CD4-positive, alpha-beta T cell treated with Interferon gamma for 1 hour (primary cell): ENCODE measurements at regions not wholly inside any gene's neighbourhood (a gene's known extent, or its start where the extent isn't known, plus 50 kb on each side); places are given as distances from the start of the nearest gene placed in this dataset.
"Not testable (repeated sequence)": the region's sequence is repeated elsewhere in the genome, so short reads cannot be mapped to it uniquely, and the experiment has no call there.

ENCODE experiments used
- DNase-seq: peaks from one replicate; pipeline ENCODE4 v3.0.0-alpha.2; 2020

DNA sequence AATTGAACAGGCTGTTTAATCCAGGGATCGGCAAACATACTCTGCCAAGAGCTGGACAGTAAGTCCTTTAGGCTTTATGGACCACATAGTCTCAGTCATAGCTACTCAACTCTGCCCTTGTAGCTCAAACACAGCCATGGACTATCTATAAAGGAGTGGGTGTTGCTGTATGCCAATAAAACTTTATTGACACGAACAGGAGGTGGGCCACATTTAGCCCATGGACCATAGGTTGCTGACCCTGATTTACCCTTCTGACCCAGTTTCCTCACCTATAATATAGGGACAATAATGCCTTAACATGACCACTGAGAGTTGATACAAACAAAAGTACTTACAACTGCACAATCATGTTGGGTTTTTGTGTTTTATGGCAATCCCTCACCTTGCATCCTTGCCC lies 257.0 kb upstream of the SDK2 start:
- DNase-seq = no peak

DNA sequence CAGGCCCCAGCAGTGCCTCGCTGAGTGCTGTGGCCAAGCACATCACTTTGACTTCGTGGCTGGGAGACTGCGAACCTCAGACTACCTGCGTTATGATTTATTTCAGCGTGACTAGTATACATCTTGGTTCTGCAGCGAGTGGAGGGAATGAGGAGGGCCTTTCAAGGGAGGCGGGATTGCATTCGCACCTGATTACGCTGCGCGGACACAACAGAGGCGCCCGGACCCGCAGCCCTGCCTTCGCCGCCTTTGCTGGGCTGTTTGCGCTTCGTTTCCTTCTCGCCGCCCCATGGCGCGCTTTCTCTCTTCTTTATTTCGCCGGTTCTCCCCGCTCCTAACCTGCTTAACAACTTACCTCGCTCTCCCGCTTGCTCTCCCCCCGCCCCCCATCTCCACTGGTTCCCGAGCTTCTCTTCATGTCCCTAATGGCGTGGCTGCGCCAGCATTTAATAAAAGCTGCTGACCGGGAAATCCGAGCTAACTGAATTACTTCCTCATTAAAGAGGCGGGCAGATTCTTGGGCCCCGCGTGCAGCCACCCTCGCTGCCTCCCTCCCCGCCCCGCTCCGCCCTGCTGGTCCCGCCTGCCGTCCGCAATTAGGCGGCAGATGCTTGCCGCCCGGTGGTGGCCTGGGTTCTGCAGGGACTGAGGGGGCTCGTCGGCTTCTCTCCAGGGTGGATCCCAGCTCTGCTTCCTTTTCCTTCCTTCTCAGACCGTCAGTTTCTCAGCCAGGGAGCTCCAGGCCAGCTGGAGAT lies 257.6 kb upstream of the SDK2 start:
- no peak for DNase-seq

- DNase-seq = no peak
Measured at GRCh38 chr17:73902416-73903181, 258.4 kb upstream of the SDK2 start.

DNA sequence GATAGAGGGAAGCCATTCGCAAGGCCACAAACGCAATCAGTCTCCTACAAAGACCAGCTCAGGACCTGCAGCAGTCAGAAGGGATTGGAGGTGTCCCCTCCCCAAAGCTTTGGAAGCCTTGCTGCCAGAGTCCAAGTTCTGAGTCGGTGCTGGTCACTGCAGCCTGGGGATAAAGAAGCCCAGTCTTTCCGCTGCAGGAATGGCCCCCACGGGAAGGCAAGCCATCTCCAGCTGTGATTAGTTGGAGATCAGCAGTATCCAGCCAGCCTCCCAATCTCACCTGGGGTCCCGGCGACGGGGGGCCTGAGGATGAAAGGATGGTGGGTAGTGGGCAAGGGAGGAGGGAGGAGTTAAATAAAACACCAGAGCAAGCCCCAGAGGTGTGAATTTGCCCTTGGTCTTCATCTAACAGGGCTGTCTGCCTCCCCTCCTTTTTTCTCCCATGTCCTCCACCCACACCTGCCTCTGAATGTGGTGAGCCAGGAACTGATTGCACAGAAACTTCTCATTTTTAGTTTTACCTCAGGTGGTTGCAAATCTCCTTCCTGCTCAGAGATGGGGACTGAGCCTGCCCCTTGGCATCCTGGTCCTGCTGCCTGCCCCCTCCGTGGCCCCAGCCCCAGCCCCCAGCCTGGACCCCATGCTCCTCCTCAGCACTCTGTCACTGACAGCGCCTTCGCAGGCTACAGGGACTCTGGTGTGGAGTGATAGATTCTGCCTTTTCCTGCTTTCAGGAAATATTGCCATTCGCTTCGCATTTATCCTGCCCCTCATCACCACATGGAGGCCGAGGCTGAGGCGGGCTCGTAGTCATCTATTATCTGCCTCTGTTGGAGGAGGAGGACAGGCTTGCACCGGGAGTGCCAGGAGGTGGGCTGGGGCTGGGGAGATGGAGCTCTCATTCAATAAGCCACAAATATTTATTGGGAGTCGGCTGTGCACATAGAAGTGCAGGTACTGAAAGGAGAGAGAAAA lies 262.9 kb upstream of the SDK2 start:
- DNase-seq = no peak

- DNase-seq = no peak
Measured at GRCh38 chr17:73909186-73909585, 264.9 kb upstream of the SDK2 start.

DNA sequence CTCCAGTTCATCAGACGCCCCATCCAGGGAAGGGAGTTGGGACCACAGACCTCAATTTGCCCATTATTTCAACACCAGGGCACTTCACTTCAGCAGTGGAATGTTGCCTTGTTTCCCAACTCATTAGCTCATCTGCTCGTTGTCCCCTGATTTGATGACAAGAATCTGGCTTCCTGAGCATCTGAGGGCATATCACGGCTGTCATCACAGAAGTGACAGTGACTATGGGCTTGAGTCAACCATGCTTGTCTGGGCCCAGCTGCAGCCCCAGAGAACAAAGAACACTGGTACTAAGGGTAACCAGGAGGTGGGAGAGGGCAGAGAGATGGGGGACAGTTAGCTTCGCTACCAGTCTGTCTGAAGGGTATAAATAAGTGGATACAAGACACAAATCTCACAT lies 266.0 kb upstream of the SDK2 start:
- DNase-seq = no peak

GRCh38 chr17:73910821-73911515 lies 266.7 kb upstream of the SDK2 start:
- no peak for DNase-seq

- no peak for DNase-seq
Measured at GRCh38 chr17:73911726-73912372, 267.6 kb upstream of the SDK2 start.

DNA sequence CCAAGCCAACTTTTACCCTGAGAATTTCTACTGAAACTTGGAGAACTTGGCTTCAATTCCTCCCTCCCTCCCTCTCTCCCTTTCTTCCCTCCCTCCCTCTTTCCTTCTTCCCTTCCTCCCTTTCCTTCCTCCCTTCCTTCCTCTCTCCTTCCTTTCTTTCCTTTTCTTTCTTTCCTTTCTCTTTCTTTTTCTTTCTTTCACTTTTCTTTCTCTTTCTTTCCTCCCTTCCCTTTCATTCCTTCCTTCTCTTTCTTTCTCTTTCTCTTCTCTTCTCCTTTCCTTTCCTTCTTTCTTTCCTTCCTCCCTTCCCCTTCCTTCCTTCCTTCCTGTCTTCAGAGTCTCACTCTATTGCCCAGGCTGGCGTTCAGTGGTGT lies 268.1 kb upstream of the SDK2 start:
- no peak for DNase-seq

- no peak for DNase-seq
Measured at GRCh38 chr17:73914536-73915274, 270.5 kb upstream of the SDK2 start.

DNA sequence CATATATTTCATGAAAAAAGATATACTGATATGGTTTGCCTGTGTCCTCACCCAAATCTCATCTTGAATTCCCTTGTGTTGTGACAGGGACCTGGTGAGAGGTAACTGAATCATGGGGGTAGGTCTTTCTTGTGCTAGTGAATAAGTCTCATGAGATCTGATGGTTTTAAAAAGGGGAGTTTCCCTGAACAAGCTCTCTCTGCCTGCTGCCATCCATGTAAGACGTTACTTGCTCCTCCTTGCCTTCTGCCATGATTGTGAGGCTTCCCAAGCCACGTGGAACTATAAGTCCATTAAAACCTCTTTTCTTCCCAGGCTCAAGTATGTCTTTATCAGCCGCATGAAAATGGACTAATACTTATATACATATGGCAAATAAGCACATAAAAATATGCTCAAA lies 274.8 kb upstream of the SDK2 start:
- not testable (repeated sequence) for DNase-seq

GRCh38 chr17:73921306-73921705 lies 277.1 kb upstream of the SDK2 start:
- no peak for DNase-seq

DNA sequence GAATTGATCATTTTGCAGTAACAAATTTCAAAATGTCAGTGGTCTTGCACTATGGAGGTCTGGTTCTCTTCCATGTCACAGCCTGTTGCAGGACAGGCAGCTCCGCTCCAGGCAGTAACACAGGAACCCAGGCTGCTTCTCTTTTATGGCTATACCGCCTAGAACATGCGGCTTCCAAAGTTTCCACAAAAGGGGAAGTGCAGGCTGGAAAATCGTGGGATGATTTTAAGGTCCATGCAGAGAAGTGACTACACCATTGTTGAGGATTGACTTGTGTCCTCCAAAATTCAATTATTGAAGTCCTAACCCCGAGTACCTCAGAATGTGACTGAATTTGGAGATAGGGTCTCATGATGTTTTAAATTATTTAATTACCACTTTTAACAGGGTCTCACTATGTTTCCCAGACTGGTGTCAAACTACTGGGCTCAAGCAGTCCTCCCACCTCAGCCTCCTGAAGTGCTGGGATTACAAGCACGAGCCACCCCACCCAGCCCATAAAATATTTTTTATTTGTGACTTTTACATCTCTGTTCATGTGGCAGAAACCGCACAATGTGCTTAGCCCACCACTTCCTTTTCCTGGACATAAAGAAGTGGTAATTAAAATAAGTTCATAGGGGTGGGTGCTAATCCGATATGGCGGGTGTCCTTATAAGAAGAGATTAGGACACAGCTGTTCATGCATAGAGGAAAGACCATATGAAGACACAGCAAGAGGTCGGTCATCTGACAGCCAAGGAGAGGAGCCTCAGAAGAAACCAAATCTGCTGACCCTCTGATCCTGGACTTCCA lies 279.2 kb upstream of the RPL38 start:
- DNase-seq = no peak

DNA sequence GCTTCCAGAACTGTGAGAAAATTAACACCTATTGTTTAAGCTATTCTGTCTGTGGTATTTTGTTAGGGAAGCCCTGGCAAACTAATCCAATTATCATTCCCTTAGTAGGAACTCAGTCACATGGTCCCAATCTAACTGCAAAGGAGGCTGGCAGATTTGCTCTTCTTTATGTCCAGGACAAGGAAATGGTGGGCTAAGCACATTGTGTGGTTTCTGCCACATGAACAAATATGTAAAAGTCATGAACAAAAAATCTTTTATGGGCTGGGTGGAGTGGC lies 278.6 kb upstream of the RPL38 start:
- no peak for DNase-seq

- DNase-seq = no peak
Measured at GRCh38 chr17:73929860-73930430, 273.5 kb upstream of the RPL38 start.

DNA sequence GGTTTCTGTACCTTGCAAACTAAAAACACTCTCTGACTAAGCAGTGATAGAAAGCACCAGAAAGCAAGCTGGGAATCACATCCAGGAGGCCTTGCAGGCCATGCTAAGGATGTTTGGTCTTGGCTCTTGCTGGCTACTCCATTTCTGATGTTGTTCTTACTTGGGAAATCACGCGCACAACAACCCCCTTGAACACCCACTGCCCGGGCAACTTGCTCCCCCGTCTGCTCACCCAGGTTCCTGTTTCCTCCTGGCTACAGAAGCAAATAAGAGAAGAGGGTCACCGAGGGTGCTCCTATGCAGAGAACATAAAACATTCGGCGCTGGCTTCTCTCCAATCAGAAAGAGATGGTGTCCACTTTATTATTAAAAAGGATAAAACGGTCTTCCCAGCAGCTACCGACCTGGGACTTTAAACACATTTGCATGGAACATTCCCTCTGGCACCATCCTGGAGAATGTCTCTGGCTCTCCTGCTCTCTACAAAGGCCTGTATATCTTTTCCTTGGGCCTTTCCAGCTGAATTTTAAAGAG lies 271.2 kb upstream of the RPL38 start:
- no peak for DNase-seq

GRCh38 chr17:73933164-73933766 lies 270.2 kb upstream of the RPL38 start:
- DNase-seq = no peak

- no peak for DNase-seq
Measured at GRCh38 chr17:73933871-73934270, 269.6 kb upstream of the RPL38 start.

- DNase-seq = no peak
Measured at GRCh38 chr17:73934696-73935095, 268.8 kb upstream of the RPL38 start.
